ENCODE measurements at regions not wholly inside any gene's neighbourhood (a gene's known extent, or its start where the extent isn't known, plus 50 kb on each side); places are given as distances from the start of the nearest gene placed in this dataset.

- no peak overlapping the region for H3K4me3 ChIP-seq (replicated peaks in 1 of 3)
- intact Hi-C loops (cut with DNase I) = no loop called here
- WGBS, 2 donors = 77 to 83% methylated on average over 3 of the region's 3 CpGs
- DNase-seq = no peak
- H3K36me3 ChIP-seq = no peaks in the 10 kb centered on the region
- no peaks in the 10 kb centered on the region for H3K9me3 ChIP-seq
- H3K27ac ChIP-seq = no peak overlapping the region
- TF ChIP-seq POLR2A (IDR thresholded peaks at IDR 0.05) (no peak), CTCF (IDR thresholded peaks at IDR 0.05) (peak in 4 of 6 experiments; percentile 7 to 47 (median 36))
- H3K4me1 ChIP-seq = peaks cover 0 to 4% of the 10 kb centered on the region in 2 donors
- no peaks in the 10 kb centered on the region for H3K27me3 ChIP-seq
Measured at GRCh38 chr12:90102957-90103652, 394.5 kb upstream of the ATP2B1 start.

GRCh38 chr12:90100579-90100978, 391.9 kb upstream of the ATP2B1 start:
- Histone ChIP-seq H3K9me3 (no peaks in the 10 kb centered on the region), H3K36me3 (no peaks in the 10 kb centered on the region), H3K27me3 (no peaks in the 10 kb centered on the region), H3K4me1 (peaks cover 0 to 5% of the 10 kb centered on the region in 2 donors), H3K27ac (no peak overlapping the region), H3K4me3 (replicated peaks in 1 of 3) (no peak overlapping the region)
- TF ChIP-seq POLR2A (IDR thresholded peaks at IDR 0.05) (no peak), CTCF (IDR thresholded peaks at IDR 0.05) (no peak)
- no peak for DNase-seq
- intact Hi-C loops (cut with DNase I) = no loop called here

GRCh38 chr12:90099288-90099687, 390.6 kb upstream of the ATP2B1 start:
- WGBS, 2 donors = 87 to 90% methylated on average over 1 of the region's 1 CpG
- intact Hi-C loops (cut with DNase I) = no loop called here
- H3K4me1 ChIP-seq = peaks cover 0 to 5% of the 10 kb centered on the region in 2 donors
- DNase-seq = no peak
- no peak overlapping the region for H3K27ac ChIP-seq
- no peak overlapping the region for H3K4me3 ChIP-seq (replicated peaks in 1 of 3)
- H3K36me3 ChIP-seq = no peaks in the 10 kb centered on the region
- no peaks in the 10 kb centered on the region for H3K9me3 ChIP-seq
- H3K27me3 ChIP-seq = no peaks in the 10 kb centered on the region
- TF ChIP-seq CTCF (IDR thresholded peaks at IDR 0.05) (no peak), POLR2A (IDR thresholded peaks at IDR 0.05) (no peak)

- intact Hi-C loops (cut with DNase I) = no loop called here
- H3K27me3 ChIP-seq = no peaks in the 10 kb centered on the region
- no peaks in the 10 kb centered on the region for H3K9me3 ChIP-seq
- 20 to 27% methylated on average over 2 of the region's 2 CpGs for WGBS, 2 donors
- H3K4me3 ChIP-seq (replicated peaks in 1 of 3) = no peak overlapping the region
- peaks cover 0 to 5% of the 10 kb centered on the region in 2 donors for H3K4me1 ChIP-seq
- H3K36me3 ChIP-seq = no peaks in the 10 kb centered on the region
- H3K27ac ChIP-seq = no peak overlapping the region
- DNase-seq = no peak
- TF ChIP-seq CTCF (IDR thresholded peaks at IDR 0.05) = no peak
Measured at GRCh38 chr12:90098132-90098779, 389.6 kb upstream of the ATP2B1 start.

- H3K4me3 ChIP-seq (replicated peaks in 1 of 3) = no peak overlapping the region
- H3K36me3 ChIP-seq = no peaks in the 10 kb centered on the region
- TF ChIP-seq CTCF (IDR thresholded peaks at IDR 0.05) = no peak
- no peak for TF ChIP-seq POLR2A (IDR thresholded peaks at IDR 0.05)
- H3K27me3 ChIP-seq = no peaks in the 10 kb centered on the region
- no peaks in the 10 kb centered on the region for H3K9me3 ChIP-seq
- WGBS, 2 donors = 77 to 92% methylated on average over 3 of the region's 3 CpGs
- intact Hi-C loops (cut with DNase I) = no loop called here
- no peak overlapping the region for H3K27ac ChIP-seq
- no peaks in the 10 kb centered on the region for H3K4me1 ChIP-seq
- no peak for DNase-seq
Measured at GRCh38 chr12:90091809-90092208, 383.2 kb upstream of the ATP2B1 start.

All from thyroid gland (tissue), 4 donors.